DND-41 (cell line): ENCODE measurements at regions not wholly inside any gene's neighbourhood (a gene's known extent, or its start where the extent isn't known, plus 50 kb on each side); places are given as distances from the start of the nearest gene placed in this dataset.

Experiments used
- EZH2 ChIP-seq: IDR thresholded peaks from 3 replicates; pipeline ENCODE4 v1.6.1; 2012; ENCODE audit warnings: borderline replicate concordance, low read depth, mild to moderate bottlenecking, moderate library complexity, low read length, inconsistent platforms; ENCODE audit not compliant: severe bottlenecking
- TF ChIP-seq, protein P1 (sequence below): IDR thresholded peaks from 2 replicates; pipeline ENCODE4 v1.5.1; 2012; ENCODE audit warnings: borderline replicate concordance, low read length, moderate library complexity, mild to moderate bottlenecking; ENCODE audit not compliant: poor library complexity, severe bottlenecking; ENCODE audit errors: extremely low read depth

DNA sequence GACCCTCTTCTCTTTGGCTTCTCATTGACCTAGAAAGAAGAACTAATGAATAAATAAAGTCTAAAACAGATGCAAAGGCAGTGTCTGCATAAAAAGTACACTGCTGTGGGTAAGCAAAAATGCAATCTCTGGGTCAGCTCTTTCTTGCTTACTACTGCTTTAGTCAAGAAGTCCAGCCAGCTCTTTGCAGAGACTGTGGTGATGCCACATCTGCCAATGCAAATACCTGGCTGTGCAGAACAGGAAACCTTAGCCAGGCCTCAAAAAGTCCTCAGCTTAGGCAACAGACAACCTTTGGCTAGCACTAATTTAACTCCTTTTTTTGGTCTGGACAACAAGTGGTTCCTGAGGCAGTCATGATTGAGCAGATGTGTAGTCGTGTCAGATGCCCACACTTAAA lies 73.6 kb upstream of the RND3 start:
- TF ChIP-seq EZH2, result no peak
- TF ChIP-seq, protein P1, sequence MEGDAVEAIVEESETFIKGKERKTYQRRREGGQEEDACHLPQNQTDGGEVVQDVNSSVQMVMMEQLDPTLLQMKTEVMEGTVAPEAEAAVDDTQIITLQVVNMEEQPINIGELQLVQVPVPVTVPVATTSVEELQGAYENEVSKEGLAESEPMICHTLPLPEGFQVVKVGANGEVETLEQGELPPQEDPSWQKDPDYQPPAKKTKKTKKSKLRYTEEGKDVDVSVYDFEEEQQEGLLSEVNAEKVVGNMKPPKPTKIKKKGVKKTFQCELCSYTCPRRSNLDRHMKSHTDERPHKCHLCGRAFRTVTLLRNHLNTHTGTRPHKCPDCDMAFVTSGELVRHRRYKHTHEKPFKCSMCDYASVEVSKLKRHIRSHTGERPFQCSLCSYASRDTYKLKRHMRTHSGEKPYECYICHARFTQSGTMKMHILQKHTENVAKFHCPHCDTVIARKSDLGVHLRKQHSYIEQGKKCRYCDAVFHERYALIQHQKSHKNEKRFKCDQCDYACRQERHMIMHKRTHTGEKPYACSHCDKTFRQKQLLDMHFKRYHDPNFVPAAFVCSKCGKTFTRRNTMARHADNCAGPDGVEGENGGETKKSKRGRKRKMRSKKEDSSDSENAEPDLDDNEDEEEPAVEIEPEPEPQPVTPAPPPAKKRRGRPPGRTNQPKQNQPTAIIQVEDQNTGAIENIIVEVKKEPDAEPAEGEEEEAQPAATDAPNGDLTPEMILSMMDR, result no peak
